Right renal cortex interstitium (tissue), 3 donors: ENCODE measurements at regions not wholly inside any gene's neighbourhood (a gene's known extent, or its start where the extent isn't known, plus 50 kb on each side); places are given as distances from the start of the nearest gene placed in this dataset.

Experiments
- DNase-seq, 3 donors: peaks; one replicate each; pipeline ENCODE4 v3.0.0-alpha.2; 2013; ENCODE audit warnings: low read depth in 3 of 3, low spot score in 2 of 3

GRCh38 chr1:228963795-228964177 is 228.5 kb downstream of the RHOU start:
- DNase-seq: no peak

- no peak for DNase-seq
Observed at GRCh38 chr1:228964178-228965089, 229.2 kb downstream of the RHOU start.

- no peak for DNase-seq
Observed at GRCh38 chr1:228968891-228969606, 233.8 kb downstream of the RHOU start.

- DNase-seq: no peak
Observed at GRCh38 chr1:228969953-228970800, 234.9 kb downstream of the RHOU start.

GRCh38 chr1:228972576-228972975 is 237.3 kb downstream of the RHOU start:
- no peak for DNase-seq

- DNase-seq: no peak
Observed at GRCh38 chr1:228974273-228974672, 239.0 kb downstream of the RHOU start.

GRCh38 chr1:228975238-228975907 is 240.1 kb downstream of the RHOU start:
- no peak for DNase-seq

- DNase-seq: no peak
Observed at GRCh38 chr1:228976316-228976715, 241.0 kb downstream of the RHOU start.

GRCh38 chr1:228977307-228977706 is 242.0 kb downstream of the RHOU start:
- DNase-seq: no peak

GRCh38 chr1:228977741-228978140 is 242.5 kb downstream of the RHOU start:
- no peak for DNase-seq

GRCh38 chr1:228978484-228979324 is 243.4 kb downstream of the RHOU start:
- no peak for DNase-seq

GRCh38 chr1:228979325-228979699 is 244.0 kb downstream of the RHOU start:
- DNase-seq: no peak

- no peak for DNase-seq
Observed at GRCh38 chr1:228979774-228980173, 244.5 kb downstream of the RHOU start.

- DNase-seq: no peak
Observed at GRCh38 chr1:228980232-228980937, 245.1 kb downstream of the RHOU start.

- DNase-seq: no peak
Observed at GRCh38 chr1:228982637-228983036, 247.4 kb downstream of the RHOU start.

GRCh38 chr1:228983231-228983660 is 248.0 kb downstream of the RHOU start:
- DNase-seq: no peak

GRCh38 chr1:228983661-228984060 is 248.4 kb downstream of the RHOU start:
- DNase-seq: no peak

- no peak for DNase-seq
Observed at GRCh38 chr1:228984107-228984506, 248.8 kb downstream of the RHOU start.
